NCI-H748 (cell line): ENCODE measurements at regions not wholly inside any gene's neighbourhood (a gene's known extent, or its start where the extent isn't known, plus 50 kb on each side); places are given as distances from the start of the nearest gene placed in this dataset.
"Not testable (repeated sequence)": the region's sequence is repeated elsewhere in the genome, so short reads cannot be mapped to it uniquely, and the experiment has no call there.

ENCODE experiments used
- DNase-seq: peaks from one replicate; lab custom pipeline; 2025; ENCODE audit not compliant: unreplicated experiment; lab: John Stamatoyannopoulos, UW

DNA sequence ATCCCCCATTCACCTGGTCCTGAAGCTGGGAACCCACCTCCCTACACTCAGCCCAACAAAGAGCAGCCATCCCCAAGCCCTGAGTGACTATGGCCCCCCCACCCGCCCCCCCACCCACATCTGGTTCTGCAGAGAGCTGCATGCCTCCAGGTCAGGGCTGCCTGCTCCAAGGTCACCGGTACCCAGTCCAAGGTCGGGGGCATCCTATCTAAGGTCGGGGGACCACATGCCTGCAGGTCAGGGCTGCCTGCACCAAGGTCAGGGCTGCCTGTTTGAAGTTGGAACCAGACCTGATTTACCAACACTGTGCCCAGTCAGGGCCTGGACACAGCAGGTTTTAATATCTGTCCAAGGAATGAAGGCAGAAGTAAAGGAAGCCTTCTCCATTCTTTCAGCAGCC is 66.1 kb upstream of the GPC1 start:
- DNase-seq, result no peak

DNA sequence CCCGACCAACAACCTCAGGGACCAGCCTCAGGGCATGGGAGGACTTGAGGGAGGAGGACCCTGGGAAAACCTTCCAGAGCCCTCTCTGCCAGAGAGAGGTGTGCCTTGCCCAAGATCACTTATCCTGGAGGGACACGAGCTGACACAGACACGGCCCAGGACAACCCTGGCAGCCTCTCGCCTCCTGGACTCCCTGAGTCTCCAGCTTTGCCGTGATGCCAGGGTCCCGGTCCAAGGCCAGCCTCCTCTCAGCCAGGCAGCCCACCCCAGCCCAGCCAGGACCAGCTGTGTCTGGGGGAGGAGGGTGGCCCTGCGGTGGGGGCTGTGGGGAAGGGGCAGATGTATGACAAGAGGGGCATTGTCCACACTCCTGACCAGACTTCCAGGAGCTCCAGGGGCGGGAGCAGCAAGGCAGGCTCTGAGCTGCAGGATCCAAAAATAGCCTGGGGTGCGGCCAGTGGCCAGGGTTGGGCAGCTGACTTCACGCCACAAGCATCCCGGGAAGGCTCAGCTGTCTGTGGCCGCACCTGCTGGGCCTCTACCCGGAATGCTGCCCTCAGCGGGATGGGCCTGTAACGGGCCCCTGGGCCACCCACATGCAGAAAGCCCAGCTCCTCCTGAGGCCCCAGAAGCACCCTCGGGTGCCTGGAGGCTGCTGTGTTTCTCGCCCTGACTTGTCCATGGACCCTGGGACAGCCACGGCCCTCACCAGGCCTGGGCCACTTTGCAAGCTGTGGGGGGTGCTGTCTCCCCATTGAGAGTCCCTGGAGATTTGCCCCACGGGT is 65.5 kb upstream of the GPC1 start:
- DNase-seq, result no peak

DNA sequence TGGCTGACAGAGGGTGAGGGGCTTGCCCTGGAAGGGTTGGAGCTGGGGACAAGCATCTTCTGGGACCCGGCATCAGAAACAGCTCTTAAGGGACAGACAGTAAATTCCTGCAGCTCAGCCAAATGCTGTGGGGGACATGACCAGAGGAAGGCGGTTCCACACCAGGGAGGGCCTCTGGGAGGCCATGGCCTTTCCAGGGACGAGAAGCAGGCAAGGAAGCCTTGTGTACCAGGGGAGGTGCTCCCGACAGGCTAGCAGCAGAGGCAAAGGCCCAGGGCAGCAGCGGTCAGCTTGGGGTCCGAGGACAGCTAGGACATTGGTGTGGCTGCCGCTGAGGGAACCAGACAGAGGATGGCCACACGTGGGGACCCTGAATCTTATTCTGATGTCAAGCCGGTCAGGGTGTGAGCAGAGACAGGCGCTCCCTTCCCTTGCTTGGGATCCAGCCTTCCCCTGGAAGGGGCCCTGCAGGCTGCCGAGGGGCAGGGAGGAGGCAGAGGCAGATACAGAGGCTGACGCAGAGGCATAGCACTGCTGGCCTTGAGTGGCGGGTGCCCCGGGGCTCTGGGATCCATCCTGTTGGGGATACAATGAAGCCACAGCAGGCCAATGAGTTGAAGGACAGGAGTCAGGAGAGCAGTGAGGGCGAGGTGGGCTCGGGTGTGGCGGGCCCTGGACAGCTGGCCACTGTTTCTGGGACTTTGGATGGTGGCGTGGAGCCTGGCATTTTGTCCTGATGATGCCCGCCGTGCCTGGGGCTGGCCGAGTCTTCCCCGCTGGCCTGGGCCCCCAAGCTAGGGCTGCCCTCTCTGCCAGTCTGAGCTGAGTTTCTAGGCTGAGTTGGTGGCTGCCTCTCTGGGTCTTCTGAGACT is 64.1 kb upstream of the GPC1 start:
- DNase-seq, result no peak

DNA sequence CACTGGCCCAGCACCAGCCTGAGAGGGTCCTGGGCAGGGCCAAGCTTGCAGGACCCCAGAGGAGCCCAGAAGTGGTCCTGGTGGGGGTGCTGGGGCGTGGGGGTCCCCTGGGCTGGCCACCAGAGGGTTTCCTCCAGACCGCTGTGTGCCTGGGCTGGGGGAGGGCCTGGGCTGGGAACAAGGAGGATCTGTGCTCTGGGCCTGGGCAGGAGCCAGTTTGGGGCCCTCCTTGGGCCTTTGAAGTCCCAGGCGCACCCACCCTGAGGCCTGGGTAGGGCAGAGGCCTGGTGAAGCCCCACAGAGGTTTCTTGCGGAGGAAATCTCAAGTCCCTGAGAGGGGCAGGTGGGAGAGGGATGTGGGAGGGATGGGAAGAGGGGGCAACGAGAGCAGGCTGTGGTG is 63.4 kb upstream of the GPC1 start:
- no peak for DNase-seq

DNA sequence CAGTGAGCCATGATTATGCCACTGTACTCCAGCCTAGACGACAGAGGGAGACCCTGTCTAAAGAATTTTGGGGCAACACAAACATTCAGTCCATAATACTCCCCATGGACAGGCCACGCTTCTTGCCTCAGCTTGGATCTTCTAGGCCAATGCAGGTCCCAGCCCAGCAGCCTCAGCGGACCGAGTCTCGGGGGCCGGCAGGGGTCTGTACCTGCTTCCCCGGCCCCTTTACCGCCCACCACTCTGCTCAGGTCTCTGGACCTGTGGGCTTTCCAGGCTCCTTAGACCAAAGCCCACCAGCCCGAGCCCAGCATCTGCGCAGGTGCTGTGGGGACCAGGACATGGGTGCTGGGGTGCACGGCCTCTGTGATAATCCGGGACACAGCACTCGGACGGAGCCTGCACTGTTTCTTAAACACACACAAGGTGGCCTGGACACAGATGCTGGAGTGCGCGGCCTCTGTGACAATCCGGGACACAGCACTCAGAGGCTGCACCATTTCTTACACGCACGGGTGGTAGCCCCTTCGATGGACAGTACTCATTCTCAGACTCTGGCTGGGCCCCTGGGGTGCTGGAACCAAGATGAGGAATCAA is 62.1 kb upstream of the GPC1 start:
- DNase-seq, result no peak

DNA sequence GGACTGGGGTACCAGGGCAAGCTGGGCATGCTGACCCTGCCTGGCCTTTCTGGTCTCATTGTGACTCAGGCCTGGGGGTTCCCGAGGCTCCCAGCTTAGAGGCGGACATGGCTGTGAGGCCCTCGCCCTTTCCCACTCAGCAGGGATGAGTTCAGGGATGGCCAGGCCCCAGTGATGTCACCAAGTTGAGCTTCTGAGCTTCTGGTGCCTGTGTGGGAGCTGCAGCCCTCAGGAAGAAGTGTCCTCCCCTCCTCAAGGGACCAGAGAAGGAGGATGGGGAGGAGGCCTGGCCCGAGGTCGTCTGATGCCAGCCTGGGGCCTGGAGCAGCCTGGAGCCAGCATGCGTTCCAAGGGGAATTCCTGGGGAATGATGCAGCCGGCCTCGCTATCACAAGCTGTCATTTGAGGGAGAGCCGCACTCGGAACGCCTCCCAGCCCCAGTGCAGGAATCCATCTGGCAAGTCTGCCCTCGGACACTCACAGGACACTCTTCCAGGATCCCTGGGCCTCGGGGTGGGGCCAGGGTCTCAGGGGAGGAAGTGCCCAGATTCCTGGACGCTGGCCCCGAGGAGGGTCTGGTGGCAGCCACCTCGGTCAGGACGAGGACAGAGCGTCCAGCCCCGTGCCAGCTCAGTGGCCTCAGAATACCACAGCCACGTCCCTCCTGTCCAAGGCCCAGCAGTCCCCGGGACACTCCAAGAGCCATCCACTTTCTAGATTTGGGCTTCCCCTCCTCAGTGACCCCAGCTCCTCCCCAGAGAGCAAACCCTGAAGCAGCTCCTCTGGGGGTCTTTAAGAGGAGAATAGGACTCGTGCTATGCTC is 61.2 kb upstream of the GPC1 start:
- no peak for DNase-seq

DNA sequence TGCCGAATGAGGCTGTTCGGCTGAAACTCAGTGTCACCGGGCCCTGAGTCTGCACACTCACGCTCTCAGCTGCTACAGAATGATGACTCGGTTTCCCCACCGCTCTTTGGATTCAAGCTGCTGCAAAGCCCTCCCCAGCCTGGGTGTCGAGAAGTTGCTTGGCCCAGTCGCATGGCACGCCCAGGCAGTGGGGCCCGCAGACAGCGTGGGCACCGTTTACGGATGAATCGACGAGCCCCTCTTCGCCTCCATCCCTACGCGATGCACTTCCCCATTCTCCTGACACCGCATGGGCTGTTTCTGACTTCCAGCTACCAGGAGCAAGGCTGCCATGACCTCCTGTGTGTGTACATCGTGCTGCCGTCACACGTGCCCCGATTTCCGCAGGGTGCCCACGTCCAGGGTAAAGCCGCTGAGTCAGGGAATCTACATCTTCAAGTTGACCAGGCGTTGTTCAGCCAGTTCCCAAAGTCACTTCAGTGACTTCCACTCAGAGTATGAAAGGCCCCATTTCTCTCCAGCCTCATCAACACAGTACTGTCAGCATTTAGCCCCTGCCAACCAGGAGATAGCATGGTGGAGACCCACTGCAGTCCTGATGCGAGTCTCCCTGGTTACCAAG is 60.3 kb upstream of the GPC1 start:
- DNase-seq, result no peak

DNA sequence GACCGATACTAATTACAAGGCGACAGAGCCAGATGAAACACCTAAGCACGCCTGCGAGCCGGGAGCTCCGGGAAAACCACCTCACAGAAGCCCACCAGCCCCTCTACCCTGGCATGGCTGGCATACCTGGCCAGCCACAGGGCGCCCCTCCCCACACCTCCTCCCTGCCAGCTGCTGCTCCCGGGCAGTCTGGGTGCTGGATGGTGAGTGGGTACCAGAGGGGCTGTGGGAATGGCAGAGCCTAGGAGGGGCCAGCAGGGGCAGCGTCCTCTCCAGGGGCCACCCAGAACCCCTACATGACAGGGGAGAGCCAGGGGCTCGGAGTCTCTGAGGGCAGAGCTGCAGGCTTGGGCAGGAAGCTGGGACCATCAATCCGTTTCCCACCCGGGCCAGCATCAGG is 58.7 kb upstream of the GPC1 start:
- DNase-seq, result no peak

DNA sequence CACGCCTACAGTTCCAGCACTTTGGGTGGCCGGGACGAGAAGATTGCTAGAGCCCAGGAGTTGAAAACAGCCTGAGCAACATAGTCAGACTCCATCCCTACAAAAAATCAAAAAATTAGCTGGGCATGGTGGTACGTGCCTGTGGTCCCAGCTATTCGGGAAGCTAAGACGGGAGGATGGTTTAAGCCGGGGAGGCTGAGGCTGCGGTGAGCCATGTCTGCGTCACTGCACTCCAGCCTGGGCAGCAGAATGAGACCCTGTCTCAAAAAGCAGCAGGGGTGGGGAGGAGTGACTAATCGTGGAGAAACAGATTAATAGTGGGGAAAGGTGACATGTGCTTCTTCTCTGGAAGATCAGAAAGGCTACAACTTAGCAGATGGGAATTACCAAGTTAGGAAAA is 58.1 kb upstream of the GPC1 start:
- no peak for DNase-seq

DNA sequence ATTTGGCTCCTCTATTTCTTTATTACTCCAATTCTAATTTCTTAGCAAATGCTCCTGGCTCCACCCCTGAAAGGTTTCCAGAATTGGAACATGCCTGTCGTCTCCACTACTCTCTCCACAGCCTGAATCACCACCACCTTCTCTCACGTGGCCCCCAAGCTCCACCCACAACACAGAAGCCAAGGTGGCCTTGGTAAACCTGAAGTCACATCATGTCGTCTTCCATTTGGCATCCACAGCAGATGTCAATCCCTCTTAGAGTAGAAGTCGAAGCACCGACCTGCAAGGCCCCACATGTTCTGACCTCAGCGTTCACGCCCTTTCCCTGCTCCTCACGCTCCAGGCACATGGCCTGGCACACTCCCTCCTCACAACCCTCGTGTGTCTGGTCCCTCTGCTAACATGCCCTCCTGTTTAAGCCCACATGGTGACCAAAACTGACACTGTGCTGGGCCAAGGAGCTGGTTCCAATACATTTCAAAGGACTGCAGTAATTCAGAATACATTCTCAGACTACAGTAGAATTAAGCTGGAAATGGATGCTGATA is 56.3 kb upstream of the GPC1 start:
- DNase-seq, result no peak

DNA sequence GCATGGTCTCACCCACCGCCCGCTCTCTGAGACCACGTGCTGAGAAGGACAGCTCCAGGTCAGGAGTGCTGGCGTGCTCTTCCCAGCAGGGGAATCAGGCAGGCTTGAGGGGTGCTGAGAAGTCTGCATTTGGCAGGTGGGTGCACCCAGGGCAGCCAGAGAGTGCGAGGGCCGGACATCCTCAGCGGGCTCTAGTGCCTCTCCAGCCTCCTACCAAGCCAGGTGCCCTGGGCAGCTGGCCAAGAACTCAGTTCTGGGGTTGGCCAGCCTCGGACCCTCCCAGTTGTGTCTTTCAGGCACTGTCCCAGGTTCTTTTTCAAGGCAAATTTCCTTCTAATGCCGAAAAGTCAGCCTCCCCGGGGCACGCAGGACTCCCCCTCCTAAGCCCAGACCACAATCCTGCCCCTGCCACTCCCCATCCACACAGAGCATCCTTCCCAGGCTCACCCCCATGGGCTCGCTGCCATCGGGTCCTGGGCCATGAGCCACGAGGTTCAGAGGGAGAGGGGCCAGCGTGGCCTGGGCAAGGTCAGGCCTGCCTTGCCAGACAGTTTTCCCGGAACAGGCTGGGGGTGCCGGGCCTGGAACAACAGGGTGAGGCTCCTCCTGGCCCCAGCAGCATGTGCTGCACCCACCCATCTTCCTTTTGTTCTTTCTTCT is 52.2 kb upstream of the GPC1 start:
- DNase-seq, result no peak

DNA sequence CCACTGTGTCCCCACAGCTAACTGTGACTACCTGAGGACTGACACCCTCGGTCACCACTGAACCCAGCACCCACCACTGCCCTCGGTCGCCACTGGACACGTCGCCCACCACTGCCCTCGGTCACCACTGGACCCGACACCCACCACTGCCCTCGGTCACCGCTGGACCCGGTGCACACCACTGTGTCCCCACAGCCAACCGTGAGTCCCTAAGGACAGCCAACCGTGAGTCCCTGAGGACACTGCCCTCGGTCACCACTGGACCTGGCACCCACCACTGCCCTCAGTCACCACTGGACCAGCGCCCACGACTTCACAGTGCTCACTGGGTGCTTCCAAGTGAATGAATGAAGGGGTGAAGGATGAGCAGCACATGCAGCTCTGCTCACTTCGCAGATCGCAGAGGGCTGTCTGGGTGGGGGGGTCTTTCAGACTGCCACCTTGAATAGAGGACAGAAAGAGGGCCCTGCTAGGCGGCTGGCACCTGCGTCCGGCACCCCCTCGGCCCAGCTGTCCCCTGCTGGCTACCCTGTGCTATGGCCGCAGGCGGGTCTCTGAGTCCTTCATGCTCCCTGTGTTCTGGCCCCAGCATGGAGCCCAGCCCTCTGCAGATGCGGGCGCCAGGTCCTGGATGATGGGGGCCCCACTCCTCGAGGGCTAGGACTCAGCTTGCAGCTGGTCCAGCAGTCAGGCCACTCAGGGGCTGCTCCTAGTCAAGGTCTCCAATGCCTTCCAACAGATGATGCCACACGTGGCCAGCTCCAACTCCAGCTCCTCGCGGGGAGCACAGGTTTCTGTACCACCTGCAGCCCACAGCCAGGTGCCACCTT is 51.4 kb upstream of the GPC1 start:
- no peak for DNase-seq

DNA sequence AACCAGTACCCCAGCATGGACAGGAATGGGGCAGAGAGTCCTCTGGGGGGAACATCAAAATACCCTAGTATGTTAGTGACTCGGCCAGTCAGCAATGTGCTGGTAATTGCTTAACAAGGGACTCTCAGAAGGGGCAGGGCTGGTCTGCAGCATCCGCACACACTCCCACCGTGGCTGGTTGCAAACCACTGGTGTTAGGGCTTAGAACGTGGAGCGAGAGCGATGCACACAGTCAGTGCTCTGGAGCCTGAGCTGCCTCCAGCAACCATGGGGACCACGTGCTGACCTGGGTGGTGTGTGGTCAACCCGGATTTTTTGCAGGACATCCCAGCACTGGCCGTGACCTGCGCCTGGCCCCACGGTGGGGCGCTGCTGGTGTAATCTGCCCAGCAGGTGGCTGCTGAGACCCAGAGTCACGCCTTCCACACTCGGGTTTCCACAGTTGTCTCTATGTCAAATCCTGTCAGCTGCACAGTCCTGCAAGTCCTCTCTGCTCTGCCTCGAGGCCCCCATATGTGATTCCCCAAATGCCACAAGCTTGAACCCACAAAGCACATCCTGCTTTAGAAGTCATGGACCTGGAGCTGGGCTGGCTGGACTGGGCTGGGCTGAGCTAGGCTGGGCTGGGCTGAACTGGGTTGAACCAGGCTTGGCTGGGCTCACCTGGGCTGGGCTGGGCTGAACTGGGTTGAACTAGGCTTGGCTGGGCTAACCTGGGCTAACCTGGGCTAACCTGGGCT is 50.6 kb upstream of the GPC1 start:
- DNase-seq, result no peak

DNA sequence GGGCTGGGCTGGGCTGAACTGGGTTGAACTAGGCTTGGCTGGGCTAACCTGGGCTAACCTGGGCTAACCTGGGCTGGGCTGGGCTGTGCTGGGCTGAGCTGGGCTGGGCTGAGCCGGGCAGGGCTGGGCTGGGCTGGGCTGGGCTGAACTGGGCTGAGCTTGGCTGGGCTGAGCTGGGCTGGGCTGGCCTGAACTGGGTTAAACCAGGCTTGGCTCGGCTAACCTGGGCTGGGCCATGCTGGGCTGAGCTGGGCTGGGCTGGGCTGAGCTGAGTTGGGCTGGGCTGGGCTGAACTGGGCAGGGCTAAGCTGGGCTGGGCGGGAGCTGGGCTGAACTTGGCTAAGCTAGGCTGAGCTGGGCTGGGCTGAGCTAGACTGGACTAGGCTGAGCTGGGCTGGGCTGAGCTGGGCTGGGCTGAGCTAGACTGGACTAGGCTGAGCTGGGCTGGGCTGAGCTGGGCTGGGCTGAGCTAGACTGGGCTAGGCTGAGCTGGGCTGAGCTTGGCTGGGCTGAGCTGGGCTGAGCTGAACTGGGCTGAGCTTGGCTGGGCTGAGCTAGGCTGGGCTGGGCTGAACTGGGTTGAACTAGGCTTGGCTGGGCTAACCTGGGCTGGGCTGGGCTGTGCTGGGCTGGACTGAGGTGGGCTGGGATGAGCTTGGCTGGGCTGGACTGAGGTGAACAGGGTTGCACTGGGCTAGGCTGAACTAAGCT is 49.9 kb upstream of the GPC1 start:
- DNase-seq, result not testable (repeated sequence)
